Activated CD8-positive, alpha-beta T cell treated with anti-CD3 and anti-CD28 coated beads for 36 hours (primary cell): ENCODE measurements at regions not wholly inside any gene's neighbourhood (a gene's known extent, or its start where the extent isn't known, plus 50 kb on each side); places are given as distances from the start of the nearest gene placed in this dataset.

Experiments used
- ATAC-seq: fragments of 200-7000 bp; cut with Tn5 transposase; one replicate; pipeline ENCODE4 v1.10.0; 2021; ENCODE audit warnings: mild to moderate bottlenecking, moderate library complexity
- CTCF ChIA-PET: fragments of 350-600 bp; sonication (Branson Sonifier 250); formaldehyde crosslinking; loops from one replicate; lab custom pipeline; 2021; ENCODE audit warnings: antibody characterized with exemption; lab: Charles Lee
- POLR2A ChIA-PET: fragments of 350-600 bp; sonication (Branson Sonifier 250); formaldehyde crosslinking; loops from one replicate; lab custom pipeline; 2021; ENCODE audit warnings: antibody characterized with exemption; lab: Charles Lee
- DNase-seq: peaks from one replicate; pipeline ENCODE4 v3.0.0-alpha.2; 2020
- H3K27ac Mint-ChIP-seq: one replicate; pipeline ENCODE4 v1.8.0; 2021; ENCODE audit warnings: mild to moderate bottlenecking, mixed read lengths
- H3K27me3 Mint-ChIP-seq: one replicate; pipeline ENCODE4 v1.8.0; 2021; ENCODE audit warnings: mixed read lengths
- H3K36me3 Mint-ChIP-seq: one replicate; pipeline ENCODE4 v1.8.0; 2021; ENCODE audit warnings: low read depth, mixed read lengths
- H3K4me1 Mint-ChIP-seq: one replicate; pipeline ENCODE4 v1.8.0; 2021; ENCODE audit warnings: low read depth, mixed read lengths
- H3K4me3 Mint-ChIP-seq: one replicate; pipeline ENCODE4 v1.8.0; 2021; ENCODE audit warnings: mild to moderate bottlenecking, moderate library complexity, mixed read lengths
- H3K9me3 Mint-ChIP-seq: one replicate; pipeline ENCODE4 v1.8.0; 2021; ENCODE audit warnings: mixed read lengths
- intact Hi-C: fragments of 100-400 bp; cut with micrococcal nuclease; formaldehyde crosslinking; loops from one replicate; pipeline ENCODE4 v1.10.0; 2022
- TF ChIP-seq, protein P1 (sequence below): fragments of 200-600 bp; IDR thresholded peaks from one replicate; pipeline ENCODE4 v1.8.0; 2022; ENCODE audit warnings: antibody characterized with exemption, mild to moderate bottlenecking

- TF ChIP-seq, protein P1, sequence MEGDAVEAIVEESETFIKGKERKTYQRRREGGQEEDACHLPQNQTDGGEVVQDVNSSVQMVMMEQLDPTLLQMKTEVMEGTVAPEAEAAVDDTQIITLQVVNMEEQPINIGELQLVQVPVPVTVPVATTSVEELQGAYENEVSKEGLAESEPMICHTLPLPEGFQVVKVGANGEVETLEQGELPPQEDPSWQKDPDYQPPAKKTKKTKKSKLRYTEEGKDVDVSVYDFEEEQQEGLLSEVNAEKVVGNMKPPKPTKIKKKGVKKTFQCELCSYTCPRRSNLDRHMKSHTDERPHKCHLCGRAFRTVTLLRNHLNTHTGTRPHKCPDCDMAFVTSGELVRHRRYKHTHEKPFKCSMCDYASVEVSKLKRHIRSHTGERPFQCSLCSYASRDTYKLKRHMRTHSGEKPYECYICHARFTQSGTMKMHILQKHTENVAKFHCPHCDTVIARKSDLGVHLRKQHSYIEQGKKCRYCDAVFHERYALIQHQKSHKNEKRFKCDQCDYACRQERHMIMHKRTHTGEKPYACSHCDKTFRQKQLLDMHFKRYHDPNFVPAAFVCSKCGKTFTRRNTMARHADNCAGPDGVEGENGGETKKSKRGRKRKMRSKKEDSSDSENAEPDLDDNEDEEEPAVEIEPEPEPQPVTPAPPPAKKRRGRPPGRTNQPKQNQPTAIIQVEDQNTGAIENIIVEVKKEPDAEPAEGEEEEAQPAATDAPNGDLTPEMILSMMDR = no peak
- no peaks in the 10 kb centered on the region for H3K4me1 Mint-ChIP-seq
- POLR2A ChIA-PET = no interaction called here
- no peaks in the 10 kb centered on the region for H3K27me3 Mint-ChIP-seq
- peaks cover 1% of the 10 kb centered on the region for H3K9me3 Mint-ChIP-seq
- no peak overlapping the region for H3K4me3 Mint-ChIP-seq
- DNase-seq (no peak), ATAC-seq (no peak)
- H3K27ac Mint-ChIP-seq = no peak overlapping the region
- H3K36me3 Mint-ChIP-seq = no peaks in the 10 kb centered on the region
- CTCF ChIA-PET = no interaction called here
- intact Hi-C loops = no loop called here
Observed at GRCh38 chr11:92802644-92803043, 166.8 kb upstream of the MTNR1B start.

DNA sequence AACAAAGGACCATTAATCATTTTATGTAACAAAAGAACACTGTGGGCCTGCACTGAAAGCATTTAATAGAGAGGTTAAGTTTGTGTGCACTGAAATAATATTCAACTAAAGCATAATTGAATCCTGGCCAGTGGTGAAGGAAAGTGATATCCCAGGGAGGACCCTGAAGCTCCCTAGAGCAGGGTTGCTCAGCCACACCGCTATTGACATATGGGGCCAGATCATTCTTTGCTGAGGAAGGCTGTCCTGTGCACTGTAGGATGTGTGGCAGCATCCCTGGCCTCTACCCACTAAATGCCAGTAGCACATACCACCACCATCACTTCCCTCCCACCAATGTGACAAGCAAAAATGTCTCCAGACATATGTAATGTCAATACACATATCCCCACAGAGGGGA lies 166.1 kb upstream of the MTNR1B start:
- no peak overlapping the region for H3K4me3 Mint-ChIP-seq
- CTCF ChIA-PET = no interaction called here
- DNase-seq = no peak
- POLR2A ChIA-PET = no interaction called here
- H3K27ac Mint-ChIP-seq = no peak overlapping the region
- TF ChIP-seq, protein P1 = no peak
- peaks cover 1% of the 10 kb centered on the region for H3K9me3 Mint-ChIP-seq
- no peaks in the 10 kb centered on the region for H3K27me3 Mint-ChIP-seq
- H3K4me1 Mint-ChIP-seq = no peaks in the 10 kb centered on the region
- no peak for ATAC-seq
- no peaks in the 10 kb centered on the region for H3K36me3 Mint-ChIP-seq
- intact Hi-C loops = no loop called here

DNA sequence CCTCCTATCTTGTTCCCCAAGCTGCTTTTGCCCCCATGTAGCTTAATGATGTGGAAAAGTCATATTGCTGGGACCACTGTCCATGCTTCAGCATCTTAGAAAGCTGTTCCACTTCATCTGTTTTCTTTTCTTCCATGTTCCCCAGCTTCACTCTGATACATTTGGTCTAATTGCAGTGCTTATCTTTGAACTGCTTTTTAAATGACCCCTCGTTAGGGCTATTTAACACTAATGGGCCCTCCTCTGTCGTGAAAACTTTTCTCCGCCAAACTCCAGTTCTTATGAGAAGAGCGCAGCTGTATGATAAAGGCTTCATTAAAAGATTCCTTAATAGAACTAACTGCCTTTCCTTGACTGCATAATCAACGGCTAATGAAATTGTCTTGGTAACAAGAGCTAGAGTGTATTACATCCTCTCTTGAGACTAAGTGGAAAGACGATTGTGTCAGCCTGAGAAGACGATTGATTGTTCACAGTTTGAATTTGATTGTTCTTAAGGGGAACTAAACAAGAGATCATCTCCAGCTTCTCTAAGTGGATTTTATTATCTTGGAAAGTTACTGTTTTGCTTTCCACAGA lies 165.0 kb upstream of the MTNR1B start:
- DNase-seq (no peak), ATAC-seq (no peak)
- no peak overlapping the region for H3K4me3 Mint-ChIP-seq
- POLR2A ChIA-PET = no interaction called here
- intact Hi-C loops = no loop called here
- CTCF ChIA-PET = no interaction called here
- peaks cover 1% of the 10 kb centered on the region for H3K9me3 Mint-ChIP-seq
- TF ChIP-seq, protein P1 = no peak
- no peaks in the 10 kb centered on the region for H3K36me3 Mint-ChIP-seq
- H3K4me1 Mint-ChIP-seq = no peaks in the 10 kb centered on the region
- no peaks in the 10 kb centered on the region for H3K27me3 Mint-ChIP-seq
- no peak overlapping the region for H3K27ac Mint-ChIP-seq

DNA sequence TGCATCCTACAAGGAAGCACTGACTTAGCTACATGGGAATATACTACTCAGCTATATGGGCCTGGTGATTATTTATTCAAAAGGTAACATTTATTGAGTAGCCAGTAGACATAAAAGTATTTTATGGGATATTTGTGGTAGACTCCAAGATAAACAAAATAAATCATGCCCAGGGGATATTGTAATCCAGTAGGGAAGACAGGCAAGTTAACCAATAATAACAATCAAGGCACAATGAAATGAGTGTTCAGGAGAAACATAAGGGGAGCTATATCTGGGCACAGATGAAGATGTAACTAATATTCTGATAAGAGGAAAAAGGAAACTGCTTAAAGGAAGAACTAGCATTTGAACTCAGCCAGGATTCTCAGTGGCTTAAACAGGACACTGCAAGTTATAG lies 161.4 kb upstream of the MTNR1B start:
- Mint-ChIP-seq H3K36me3 (no peaks in the 10 kb centered on the region), H3K4me3 (no peak overlapping the region), H3K27ac (no peak overlapping the region), H3K9me3 (no peaks in the 10 kb centered on the region), H3K4me1 (no peaks in the 10 kb centered on the region), H3K27me3 (no peaks in the 10 kb centered on the region)
- intact Hi-C loops = no loop called here
- DNase-seq = no peak
- TF ChIP-seq, protein P1 = no peak
- ChIA-PET CTCF (no interaction called here), POLR2A (no interaction called here)
- no peak for ATAC-seq

DNA sequence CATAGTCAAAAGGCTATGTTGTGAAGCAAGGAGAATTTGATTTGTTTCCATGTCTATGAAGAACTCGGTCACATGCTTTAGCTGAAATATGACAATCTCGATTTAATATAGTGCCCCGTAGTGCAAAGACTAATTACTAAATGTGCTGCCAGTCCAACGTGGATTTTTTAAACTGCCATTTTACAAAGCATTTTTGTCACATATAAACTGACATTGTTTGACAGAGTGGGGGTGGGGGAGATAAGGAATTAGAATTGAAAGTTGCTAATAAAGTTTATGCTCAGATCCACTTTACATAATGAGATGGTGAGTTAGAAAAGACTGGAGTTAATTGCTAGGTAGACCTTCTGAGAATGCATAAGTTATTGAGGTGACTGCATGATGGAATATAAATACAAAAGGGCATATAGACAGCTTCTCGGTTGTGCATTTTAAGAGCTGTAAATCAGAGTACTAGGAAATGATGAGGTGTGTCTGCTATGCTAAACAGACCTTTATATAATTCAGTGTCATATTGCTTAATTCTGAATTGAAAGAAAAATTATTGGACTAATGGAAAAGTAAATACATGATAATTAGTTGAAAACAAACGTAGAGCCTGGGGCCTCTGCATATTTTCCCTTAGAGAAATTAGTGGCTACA lies 158.9 kb upstream of the MTNR1B start:
- Mint-ChIP-seq H3K9me3 (no peaks in the 10 kb centered on the region), H3K36me3 (no peaks in the 10 kb centered on the region), H3K4me1 (no peaks in the 10 kb centered on the region), H3K4me3 (no peak overlapping the region), H3K27me3 (no peaks in the 10 kb centered on the region), H3K27ac (no peak overlapping the region)
- ChIA-PET POLR2A (no interaction called here), CTCF (no interaction called here)
- DNase-seq (no peak), ATAC-seq (no peak)
- intact Hi-C loops = no loop called here
- TF ChIP-seq, protein P1 = no peak
